DOHH2 (cell line): ENCODE measurements at regions not wholly inside any gene's neighbourhood (a gene's known extent, or its start where the extent isn't known, plus 50 kb on each side); places are given as distances from the start of the nearest gene placed in this dataset.

ENCODE experiments used
- EZH2phosphoT487 ChIP-seq: fragments of 200-600 bp; sonication (generic); IDR thresholded peaks from 2 replicates; pipeline ENCODE4 v1.6.1; 2017; ENCODE audit warnings: borderline replicate concordance, mild to moderate bottlenecking, antibody characterized with exemption, low read length, moderate library complexity, mixed read lengths
- TF ChIP-seq, protein P1 (sequence below): fragments of 200-600 bp; sonication (generic); IDR thresholded peaks from one replicate; pipeline ENCODE4 v1.5.1; 2014; ENCODE audit warnings: antibody characterized with exemption, mild to moderate bottlenecking, low read depth, low read length; ENCODE audit not compliant: poor library complexity, severe bottlenecking

DNA sequence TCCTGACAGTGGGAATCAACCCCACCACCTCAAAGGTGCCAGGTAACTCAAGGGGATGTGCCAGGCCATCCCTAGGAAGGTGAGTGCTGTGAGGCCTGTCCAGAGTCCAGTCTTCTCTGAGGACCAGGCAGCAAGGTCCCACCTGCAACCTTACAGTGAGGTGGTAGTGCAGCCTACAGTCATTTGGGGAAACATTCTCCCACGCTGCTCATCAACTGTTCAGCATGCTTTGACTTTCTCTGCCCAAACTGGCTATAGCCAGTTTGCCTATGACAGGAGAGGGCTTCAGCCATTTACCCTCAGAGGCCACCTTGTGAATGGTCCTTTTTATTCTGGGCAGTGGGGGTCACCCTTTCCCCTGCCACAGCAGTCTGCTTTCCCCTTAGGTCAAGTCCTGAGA lies 81.9 kb downstream of the ATPSCKMT start:
- TF ChIP-seq, protein P1, sequence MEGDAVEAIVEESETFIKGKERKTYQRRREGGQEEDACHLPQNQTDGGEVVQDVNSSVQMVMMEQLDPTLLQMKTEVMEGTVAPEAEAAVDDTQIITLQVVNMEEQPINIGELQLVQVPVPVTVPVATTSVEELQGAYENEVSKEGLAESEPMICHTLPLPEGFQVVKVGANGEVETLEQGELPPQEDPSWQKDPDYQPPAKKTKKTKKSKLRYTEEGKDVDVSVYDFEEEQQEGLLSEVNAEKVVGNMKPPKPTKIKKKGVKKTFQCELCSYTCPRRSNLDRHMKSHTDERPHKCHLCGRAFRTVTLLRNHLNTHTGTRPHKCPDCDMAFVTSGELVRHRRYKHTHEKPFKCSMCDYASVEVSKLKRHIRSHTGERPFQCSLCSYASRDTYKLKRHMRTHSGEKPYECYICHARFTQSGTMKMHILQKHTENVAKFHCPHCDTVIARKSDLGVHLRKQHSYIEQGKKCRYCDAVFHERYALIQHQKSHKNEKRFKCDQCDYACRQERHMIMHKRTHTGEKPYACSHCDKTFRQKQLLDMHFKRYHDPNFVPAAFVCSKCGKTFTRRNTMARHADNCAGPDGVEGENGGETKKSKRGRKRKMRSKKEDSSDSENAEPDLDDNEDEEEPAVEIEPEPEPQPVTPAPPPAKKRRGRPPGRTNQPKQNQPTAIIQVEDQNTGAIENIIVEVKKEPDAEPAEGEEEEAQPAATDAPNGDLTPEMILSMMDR: no peak
- TF ChIP-seq EZH2phosphoT487: no peak
